Mammary epithelial cell (primary cell): ENCODE measurements at regions not wholly inside any gene's neighbourhood (a gene's known extent, or its start where the extent isn't known, plus 50 kb on each side); places are given as distances from the start of the nearest gene placed in this dataset.

Experiments used
- CTCF ChIP-seq, 2 donors: IDR thresholded peaks in 1 of 2; conservative IDR thresholded peaks in 1 of 2; 2 replicates each; pipeline ENCODE4 v1.5.1; 2011 to 2012; ENCODE audit warnings: inconsistent platforms in 2 of 2, low read length in 2 of 2, mild to moderate bottlenecking in 2 of 2, control low read depth in 1 of 2, low read depth in 1 of 2; ENCODE audit not compliant: insufficient read depth in 1 of 2; ENCODE audit errors: extremely low read depth in 1 of 2
- EZH2 ChIP-seq: IDR thresholded peaks from 2 replicates; pipeline ENCODE4 v1.6.1; 2012; ENCODE audit warnings: low read length, inconsistent platforms, borderline replicate concordance

DNA sequence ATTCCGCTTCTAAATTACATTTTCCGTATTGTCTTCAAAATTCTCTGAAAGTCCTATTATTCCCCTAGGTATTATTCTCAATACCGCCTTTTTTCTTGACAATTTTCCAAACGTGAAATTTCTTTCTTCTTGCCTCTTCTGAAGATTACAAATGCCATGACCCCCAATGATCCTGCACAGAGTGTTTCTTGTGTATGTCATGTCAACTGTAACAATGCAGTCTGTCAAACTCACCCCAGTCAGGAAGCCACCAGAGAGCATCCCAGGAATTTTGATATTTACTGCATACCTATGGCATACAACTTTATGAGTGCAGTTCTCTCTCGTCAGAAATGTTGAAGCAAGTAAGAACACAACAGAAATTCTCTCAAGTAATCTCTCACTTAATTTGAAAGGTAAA is 847.3 kb upstream of the CDH8 start:
- no peak for TF ChIP-seq EZH2
- no peak for TF ChIP-seq CTCF (conservative IDR thresholded peaks at IDR 0.05 in 1 of 2, IDR thresholded peaks at IDR 0.05 in 1 of 2; ENCODE audit: extremely low read depth in 1 of 2, insufficient read depth in 1 of 2, low read depth in 1 of 2, low read length in 2 of 2)
